HG03135 (cell line): ENCODE measurements at regions not wholly inside any gene's neighbourhood (a gene's known extent, or its start where the extent isn't known, plus 50 kb on each side); places are given as distances from the start of the nearest gene placed in this dataset.
"Not testable (repeated sequence)": the region's sequence is repeated elsewhere in the genome, so short reads cannot be mapped to it uniquely, and the experiment has no call there.

Source experiments
- ATAC-seq: cut with Tn5 transposase; IDR thresholded peaks from one replicate; pipeline ENCODE4 v1.9.1; 2021; ENCODE audit warnings: mild to moderate bottlenecking, moderate library complexity; ENCODE audit not compliant: unreplicated experiment

DNA sequence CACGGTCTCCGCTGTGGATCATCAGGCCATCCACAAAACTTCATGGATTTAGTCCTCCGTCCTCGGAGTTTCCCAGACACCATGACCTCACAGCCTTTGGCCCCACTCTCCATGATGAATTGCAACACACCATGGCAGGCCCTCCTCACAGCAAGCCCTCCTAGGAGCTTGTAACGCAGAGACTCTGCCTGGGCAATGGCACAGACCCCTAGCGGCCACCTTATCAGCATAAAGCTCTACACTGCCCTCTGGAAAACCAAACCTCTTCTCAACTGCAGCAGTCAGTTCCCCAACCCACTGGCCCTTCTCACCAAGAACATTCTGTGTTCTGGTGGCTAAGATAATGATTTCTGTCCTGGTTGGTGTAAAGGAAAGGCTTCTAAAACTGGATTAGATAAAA, 238.4 kb upstream of the USP15 start:
- ATAC-seq, result no peak

DNA sequence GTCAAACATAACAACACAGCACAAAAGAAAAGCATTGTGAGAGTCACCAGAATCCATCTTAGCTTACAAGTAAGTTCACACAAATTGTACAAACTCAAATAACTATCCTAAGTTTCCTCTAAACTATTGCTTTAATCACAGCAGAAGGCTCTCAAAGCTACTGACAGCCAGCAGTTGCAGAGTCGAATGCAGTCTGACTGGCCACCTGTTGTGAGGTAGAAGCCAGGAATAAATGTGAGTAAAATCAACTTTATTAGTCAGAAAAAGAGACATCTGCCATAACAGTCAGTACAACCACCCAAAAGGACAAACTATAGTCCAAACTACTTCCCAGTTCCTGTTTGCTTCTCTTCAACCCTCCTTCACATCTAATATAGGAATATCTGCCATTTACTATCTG, 231.7 kb upstream of the USP15 start:
- ATAC-seq, result no peak

DNA sequence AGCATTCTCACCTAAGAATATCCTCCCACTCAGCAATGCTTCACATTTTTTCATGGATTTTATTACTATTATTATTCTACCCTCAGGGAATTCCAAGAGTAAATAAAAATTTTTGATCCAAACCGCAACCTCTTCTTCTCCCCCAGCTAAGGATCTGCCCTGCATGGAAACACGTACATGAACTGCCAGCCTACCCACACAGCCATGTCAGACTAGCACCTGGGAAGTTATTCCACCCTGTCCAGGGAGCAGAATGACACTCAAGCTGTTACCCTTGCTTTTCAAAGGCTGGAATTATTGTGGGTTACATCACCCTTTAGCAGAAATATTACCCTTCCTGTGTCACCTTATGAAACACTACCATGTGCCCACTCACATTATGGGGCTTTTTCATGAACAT, 227.3 kb upstream of the USP15 start:
- no peak for ATAC-seq

DNA sequence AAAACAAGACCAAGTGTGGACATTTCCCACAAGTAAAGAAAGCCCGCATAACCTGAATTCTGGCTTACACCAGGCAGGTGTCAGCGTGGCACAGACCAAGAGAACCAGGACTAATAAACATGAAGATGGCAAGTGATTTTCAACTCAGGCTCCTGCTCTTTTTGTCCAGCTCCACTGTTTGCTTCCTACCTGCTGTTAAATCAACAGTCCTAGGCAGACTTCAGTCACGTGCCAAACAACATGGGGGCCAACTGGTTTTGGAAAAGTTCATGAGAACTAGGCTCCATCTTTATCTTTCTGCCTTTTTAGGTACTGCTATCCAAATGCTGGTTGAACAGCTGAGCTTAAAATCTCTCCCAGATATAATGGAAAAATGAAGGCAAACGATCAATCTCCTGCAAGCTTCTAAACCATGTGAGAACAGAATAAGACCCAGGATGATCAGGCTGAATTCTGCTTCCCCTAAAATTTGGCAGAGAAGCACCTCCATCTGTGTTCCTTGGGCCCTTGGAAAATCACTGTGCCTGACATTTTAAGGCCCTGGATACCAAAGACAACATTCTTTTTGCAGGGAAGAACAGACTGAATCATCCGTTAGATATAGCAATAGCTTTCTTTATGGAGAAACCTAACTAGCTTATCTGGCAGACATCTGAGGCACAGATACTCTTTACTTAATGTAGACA, 215.6 kb upstream of the USP15 start:
- no peak for ATAC-seq

DNA sequence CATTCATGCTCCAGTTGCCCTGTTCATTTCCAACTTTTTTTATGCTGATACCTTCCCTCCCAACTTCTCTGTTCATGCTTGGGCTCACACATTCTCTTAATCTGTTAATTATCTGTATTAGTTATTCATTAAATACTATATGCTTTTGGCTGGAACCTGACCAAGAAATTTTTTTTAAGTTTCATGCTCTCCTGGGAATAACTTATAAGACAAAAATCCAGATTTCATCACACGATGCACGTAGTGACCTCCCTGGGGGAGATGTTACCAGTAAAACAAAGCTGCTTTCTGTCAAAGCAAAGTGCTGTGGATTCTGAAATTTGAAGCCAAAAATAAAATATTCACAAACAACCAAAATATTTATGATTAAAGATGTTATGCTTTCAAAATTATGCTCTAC, 215.0 kb upstream of the USP15 start:
- ATAC-seq, result no peak

DNA sequence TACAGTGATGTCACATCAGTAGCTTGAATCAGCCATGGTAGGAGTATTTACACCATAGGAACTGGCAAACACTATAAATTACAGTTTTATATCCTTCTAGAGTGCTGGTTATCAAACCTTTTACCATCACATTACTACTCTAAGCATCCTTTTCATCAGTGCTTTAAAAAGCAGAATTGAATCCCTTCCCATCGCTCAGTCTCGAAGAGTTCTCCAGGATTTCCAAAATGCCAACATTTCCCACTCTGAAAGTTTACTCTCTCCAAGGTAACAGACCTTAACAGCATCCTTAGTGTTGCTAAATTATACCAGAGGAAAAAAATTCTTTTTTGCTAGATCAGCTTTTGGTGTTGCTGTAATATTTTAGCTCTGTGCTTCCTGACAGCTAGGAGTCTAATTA, 209.4 kb upstream of the USP15 start:
- ATAC-seq, result no peak

DNA sequence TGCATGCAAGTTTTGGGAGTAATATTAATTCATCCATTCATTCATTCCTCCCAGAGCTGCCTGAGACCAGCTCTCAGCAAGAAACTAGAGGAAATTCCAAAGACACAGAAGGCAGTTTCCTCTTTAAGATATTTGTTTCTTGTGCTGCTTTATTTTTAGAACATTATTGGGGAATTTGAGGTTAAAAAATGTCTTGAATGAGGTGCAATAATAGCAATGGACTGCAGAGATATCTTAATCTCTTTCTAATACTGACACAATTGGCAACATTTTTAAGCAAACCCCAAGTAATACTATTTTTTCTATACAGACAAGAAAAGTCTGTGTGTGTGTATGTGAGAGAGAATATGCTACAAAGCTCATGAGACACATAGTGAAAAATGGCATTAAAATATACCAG, 190.2 kb upstream of the USP15 start:
- no peak for ATAC-seq

DNA sequence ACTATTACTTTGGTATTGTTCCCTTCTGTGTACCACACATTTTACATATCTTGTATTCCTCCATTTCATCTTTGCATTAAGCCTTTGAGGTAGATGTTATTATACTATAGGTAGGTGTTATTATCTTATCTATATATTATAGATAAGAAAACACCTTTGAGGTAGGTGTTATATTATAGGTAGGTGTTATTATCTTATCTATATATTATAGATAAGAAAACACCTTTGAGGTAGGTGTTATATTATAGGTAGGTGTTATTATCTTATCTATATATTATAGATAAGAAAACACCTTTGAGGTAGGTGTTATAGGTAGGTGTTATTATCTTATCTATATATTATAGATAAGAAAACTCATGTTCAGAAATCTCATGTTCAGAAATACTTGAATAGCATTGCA, 187.0 kb upstream of the USP15 start:
- ATAC-seq, result not testable (repeated sequence)

DNA sequence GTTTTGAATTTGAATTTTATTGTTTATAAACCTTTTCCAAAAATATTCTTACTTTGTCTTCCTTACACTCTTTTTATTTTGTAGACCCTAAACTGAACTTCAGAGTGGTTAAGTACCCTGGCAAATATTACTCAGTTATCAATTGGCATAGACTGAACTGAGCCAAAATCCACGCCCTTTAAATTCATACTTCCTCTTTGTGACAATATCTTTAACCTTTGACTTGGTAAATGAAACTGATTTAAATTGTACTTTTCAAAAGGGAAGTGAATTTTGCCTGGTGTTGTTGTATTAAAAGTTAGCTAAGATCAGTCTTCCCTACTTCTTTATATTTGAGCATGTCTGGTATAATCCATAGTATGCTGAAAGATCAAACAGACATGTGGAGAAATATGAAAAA, 184.3 kb upstream of the USP15 start:
- ATAC-seq, result no peak

DNA sequence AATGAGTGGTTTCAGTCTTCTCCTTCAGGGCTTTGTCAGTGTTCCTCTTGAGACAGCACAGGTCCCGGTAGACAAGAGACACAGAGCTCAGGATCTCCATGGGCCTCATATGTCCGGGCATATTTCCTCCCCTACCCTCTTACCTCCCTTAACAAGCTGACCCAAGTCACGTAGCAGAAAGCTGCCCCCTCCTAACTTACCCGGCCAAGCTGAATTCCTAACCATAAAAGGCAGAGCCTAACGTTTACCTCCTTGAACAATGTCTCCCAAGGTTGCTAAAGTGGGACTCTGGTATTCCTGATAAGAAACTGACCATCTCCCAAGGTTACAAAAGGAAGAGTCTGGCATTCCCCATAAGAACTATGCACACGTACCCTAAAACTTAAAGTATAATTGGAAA, 182.2 kb upstream of the USP15 start:
- no peak for ATAC-seq

DNA sequence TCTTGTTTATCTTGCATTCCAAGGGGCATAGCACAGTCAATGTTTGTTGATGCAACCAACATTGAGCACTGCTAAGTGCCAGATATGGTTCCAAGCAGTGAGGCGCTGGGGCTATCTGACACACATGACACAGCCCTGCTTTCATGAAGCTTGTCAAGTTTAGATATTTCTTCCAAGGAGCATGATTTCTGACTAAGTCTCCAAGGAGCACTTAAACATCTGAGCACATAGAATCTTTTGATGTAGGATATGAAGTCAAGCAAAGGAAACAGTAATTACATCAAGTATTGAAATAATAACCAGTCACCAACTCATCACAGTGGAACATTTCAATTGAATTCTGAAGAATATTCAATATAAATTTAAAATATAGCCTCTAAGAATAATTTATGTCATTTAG, 177.8 kb upstream of the USP15 start:
- ATAC-seq, result no peak

DNA sequence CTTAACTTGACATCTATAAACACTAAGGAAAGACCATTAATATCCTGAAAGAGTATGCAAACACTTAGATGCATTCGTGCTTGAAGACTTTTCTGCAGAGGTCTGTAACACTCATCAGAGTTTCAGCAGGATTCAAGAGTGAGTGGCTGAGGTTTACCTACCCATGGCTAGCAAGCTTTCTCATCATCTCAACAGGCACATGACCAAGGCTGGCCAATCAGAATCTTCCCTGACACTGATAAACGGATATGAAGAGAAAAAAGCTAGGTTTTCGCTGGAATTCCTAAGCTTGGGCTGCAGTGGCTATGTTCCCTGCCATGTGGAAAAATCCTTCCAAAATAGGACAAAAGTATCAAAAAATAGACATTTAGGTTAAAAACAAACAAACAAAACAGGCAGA, 162.1 kb upstream of the USP15 start:
- no peak for ATAC-seq

DNA sequence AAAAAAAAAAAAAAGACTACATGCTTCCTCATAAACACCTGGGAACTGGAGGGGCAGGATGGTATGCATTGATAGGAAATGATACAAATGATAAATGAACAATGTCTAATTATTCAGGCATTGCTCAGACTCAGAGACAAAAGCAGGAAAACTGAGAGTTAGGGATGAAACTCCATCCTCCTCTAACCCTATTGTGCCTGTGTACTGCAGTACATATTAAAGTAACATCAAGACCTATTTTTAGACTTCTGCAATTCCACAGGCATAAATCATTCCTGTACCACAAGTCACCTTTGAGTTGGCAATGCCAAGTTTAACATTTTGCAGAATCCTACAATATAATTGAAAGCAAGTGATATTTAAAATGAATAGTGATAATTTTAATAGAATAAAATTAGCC, 156.5 kb upstream of the USP15 start:
- ATAC-seq, result no peak

DNA sequence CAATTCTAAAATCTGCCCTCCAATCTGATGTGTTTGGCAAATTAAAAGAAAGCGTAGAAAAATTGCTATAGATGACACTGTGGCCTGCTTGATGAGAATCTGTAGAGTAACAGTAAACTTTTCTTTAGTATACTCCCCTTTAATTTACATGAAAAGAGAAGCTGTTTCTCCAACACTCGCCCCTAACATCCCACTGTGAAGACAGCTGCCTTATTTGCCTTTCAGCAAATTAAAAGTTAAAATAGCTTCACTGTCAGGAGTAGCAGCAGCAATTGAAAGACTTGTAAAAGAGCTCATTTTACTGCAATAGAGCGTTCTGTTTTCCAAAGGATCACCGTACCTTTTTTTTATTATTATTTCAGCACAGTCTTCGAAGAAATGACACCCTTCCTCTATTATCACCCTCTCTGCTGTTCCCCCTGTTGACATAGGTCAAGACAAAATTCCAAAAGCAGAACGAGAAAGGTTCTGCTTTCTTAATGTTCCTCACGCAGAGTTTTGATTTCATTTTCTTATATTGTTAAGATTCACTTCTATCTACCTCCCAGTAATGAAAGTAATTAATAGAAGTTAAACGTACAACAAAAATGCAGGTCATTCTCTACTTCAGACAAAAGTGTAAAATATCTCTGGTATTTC, 153.5 kb upstream of the USP15 start:
- ATAC-seq, result no peak

DNA sequence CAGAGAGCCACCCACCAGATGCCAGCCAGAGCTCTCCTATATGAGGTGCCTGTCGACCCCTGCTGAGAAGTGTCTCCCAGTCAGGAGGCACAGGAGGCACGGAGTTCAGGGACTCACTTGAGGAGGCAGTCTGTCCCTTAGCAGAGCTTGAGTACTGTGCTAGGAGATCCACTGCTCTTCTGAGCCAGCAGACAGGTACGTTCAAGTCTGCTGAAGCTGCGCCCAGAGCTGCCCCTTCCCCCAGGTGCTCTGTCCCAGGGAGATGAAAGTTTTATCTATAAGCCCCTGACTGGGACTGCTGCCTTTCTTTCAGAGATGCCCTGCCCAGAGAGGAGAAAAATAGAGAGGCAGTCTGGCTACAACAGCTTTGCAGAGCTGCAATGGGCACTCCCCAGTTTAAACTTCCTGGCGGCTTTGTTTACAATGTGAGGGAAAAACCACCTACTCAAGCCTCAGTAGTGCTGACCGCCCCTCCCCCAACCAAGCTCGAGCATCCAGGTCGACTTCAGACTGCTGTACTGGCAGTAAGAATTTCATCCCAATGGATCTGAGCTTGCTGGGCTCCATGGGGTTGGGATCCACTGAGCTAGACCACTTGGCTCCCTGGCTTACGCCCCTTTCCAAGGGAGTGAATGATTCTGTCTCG, 146.7 kb upstream of the USP15 start:
- no peak for ATAC-seq

DNA sequence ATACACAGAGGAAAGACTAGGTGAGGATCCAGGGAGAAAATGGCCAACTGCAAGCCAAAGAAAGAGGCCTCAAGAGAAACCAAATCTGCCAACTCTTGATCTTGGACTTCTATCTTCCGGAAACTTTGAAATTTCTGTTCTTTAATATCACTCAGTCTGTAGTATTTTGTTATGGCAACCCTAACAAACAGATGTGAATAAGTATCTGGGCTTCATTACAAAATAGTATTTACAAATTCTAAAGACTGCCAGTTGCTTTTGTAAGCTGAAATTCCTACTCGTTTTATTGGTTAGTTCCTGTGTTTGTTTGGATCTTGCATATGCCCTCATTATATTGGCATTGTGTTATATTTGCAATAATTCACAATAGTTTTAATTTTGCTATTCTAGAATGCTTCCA, 143.2 kb upstream of the USP15 start:
- no peak for ATAC-seq

DNA sequence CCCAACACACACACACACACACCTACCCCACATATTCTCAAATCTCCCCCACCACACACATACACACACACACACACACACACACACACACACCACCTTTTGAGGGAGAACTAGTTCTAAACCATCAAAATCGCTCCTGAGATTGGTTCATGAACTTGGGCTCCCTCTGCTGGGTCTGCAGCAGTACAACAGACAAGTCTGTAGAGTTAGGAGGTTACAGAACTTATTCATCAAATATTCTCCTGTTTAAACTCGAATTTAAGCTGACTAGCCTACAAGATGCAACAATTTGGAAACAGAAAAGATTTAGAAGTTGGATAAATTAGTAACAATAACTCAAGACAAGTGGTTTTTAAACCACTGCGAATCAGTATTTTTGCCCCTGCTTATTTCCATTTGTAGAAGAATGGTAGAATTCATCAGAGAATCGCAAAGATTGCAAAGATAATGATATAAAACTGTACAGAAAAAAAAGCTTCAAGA, 136.4 kb upstream of the USP15 start:
- ATAC-seq, result peak; percentile 84

DNA sequence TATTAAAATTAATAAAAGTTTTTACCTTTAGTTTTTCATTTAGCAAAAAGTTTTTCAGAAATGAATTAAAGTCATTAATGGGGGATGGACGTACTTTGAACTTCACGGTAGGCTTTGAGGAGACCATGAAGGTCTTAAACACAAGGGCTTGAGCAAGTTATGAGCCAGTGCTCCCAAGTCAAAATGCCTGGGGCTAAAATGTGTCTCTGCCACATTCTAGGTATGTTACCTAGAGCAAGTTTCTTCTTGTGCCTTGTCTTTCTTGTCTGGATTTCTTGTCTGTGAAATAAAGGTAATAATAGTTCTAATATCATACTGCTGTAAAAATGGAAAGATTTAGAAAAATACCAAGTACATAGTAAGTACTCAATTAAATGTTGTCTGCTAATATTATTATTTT, 132.7 kb upstream of the USP15 start:
- no peak for ATAC-seq

DNA sequence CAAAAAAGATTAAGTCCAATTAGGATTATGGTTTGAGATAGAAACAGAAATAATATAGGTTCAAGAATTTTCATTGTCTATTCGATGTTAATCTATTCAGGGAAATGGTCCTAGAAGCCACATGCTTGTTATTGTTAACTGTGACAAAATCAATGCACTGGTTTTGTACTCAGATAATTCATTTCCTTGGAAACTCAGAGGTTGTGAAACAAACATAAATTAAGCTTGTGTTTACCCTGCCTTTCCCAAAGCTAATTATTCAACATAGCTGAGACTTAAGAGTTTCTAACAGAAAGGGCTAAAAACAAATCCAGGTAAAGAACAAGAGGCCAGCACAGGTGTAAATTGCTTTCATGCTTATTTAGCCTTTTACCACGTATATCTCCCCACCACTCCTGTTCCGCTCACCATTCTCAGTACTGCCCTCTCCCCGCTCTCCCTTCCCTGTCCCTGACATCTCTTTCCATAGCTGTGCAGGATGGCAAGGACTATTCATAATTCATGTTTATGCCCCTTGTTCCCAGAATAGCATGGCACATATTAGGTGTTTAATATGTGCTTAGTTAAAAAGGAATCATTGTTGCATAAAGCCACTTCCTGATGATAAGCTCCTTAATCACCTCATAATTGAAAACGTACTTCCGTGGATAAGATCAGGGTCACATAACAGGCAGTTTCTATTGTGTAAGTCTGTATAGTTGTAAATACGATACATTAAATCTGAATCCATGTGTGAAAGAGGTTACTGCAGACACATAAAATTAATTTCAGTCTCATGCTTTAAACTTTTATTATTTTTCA, 131.8 kb upstream of the USP15 start:
- ATAC-seq, result no peak

DNA sequence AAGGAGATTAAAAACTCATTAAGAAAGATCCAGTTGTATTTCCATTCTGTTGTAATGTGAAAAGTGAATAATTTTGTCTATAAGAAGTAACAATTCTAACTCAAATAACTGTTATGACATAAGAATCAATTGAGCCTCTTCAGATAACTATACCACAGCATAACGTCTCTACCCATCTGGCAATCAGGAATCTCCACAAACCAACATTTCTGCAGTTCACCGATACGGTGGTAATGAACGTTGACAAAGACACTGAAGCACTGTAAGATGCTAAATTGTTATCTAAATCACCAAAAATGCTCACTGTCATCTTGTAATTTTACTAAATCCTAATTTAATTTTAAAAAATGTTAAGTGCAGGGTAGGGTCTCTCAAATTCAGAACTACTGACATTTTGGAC, 130.9 kb upstream of the USP15 start:
- ATAC-seq, result no peak

DNA sequence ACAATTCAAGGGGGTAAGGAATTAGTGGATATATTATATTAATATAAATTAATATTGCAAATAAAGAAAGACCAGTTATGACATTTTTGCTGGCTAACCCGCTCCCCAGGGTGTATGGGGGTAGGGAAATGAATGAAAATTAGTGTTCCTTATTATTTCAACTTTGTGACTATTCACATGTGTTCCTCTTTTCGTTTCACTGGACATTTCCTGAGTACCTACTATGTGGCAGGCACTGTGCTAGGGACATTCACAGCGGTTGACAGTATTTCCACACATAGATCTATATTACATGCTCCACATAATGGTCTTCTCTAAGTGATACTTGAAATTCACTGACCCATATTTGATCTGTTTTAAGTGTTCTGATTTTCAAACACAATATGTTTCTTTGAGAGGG, 129.8 kb upstream of the USP15 start:
- ATAC-seq, result no peak
